Epidermal melanocyte (primary cell): ENCODE measurements at regions not wholly inside any gene's neighbourhood (a gene's known extent, or its start where the extent isn't known, plus 50 kb on each side); places are given as distances from the start of the nearest gene placed in this dataset.
"Not testable (repeated sequence)": the region's sequence is repeated elsewhere in the genome, so short reads cannot be mapped to it uniquely, and the experiment has no call there.

Source experiments
- DNase-seq: peaks from one replicate; pipeline ENCODE4 v3.0.0; 2011; ENCODE audit warnings: low spot score; ENCODE audit not compliant: insufficient read length

DNA sequence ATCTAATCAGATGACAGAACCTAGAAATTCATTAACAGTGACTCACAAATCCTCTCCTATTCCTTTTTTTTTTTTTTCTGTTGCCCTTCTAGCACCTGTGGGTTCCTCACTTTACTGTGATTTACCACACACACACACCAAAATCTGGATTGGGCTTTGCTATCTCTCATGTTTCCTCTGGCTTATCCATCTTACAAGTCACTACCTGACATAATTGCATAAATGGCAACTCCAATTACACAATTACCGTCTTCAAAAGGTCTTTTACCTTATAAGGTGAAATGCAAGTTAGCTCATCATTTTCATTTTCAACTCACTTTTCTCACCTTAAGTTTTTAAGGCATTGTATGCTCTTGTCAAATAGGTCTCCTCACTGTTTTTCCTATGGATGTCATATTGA is 426.3 kb upstream of the MEF2C start:
- no peak for DNase-seq

DNA sequence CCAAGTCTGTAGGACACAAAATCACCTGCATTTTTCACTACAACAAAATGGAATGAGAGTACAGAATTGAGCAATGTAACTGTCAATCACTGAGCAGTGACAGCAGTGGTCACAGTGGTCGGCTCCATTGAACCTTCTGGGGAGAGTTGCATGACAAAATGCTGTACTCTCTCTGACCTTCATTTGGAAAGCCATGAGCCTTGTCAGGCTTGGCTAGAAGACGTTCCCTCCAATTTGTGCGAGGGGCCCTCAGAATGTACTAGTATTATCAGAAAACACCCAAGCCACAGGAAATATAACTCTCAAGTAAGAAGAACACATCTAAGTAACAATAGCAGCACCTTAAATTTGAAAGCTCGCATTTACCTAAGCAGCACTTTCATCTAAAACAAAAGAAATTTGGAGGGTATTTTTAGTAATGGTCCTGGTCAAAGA is 425.6 kb upstream of the MEF2C start:
- DNase-seq, result no peak

- DNase-seq, result no peak
Measured at GRCh38 chr5:89307972-89308371, 425.0 kb upstream of the MEF2C start.

DNA sequence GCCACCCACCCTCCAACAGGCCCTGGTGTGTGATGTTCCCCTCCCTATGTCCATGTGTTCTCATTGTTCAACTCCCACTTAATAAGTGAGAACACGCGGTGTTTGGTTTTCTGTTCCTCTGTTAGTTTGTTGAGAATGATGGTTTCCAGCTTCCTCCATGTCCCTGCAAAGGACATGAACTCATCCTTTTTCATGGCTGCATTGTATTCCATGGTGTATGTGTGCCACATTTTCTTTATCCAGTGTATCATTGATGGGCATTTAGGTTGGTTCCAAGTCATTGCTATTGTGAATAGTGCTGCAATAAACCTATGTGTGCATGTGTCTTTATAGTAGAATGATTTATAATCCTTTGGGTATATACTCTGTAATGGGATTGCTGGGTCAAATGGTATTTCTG is 424.2 kb upstream of the MEF2C start:
- DNase-seq, result not testable (repeated sequence)

- no peak for DNase-seq
Measured at GRCh38 chr5:89303033-89303480, 420.1 kb upstream of the MEF2C start.

- DNase-seq, result no peak
Measured at GRCh38 chr5:89302102-89302891, 419.3 kb upstream of the MEF2C start.

DNA sequence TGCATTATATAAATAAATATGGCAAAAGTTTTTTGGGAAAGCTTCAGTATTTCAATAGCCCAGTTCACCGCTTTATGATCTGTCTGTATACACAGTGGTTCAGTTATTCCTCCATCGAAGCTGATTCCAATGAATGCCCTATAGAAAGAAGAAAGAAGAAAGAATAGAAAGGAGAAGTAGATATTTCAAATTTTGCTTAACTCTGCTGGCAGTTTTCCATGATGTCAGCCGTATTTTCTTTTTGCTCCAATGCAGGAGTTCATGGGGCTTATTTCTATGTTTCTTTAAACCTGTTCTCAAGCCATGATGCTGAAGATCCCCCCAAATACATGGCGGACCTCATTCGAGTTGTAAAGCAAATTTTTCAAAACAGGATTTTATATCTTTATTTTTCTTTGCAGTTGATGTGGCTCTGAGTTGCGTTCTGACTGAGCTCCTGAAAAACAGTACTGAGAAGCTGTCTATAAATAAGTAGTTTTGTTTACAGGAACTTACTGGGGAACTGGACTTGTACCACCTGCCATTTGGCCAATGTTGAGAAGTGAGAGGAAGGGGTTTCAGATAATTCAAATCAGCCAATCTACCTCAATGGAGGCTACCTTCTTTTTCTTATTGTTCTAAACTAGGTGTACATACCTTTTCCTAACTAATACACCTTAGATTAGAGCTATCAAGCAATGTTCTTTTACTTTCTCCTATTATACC is 418.5 kb upstream of the MEF2C start:
- DNase-seq, result no peak

- no peak for DNase-seq
Measured at GRCh38 chr5:89300426-89300970, 417.5 kb upstream of the MEF2C start.

- no peak for DNase-seq
Measured at GRCh38 chr5:89299998-89300397, 417.0 kb upstream of the MEF2C start.

DNA sequence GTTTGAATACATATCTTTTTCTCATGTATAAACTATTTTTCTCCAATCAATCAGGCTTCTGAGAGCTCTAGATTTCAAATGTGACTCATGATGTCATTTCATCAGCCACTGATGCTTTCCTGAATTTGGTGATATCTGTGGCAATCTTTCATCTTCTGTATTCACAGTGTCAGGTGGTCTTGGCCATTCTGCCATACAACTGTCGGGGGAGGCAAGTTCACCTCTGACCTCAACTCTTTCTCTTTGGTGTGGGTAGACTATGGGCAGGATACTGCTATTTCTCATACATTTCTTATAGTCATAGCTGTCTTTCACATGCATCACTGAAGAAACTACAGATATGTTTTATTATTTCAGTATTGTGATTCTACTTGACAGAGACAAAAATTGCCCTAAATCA is 414.1 kb upstream of the MEF2C start:
- DNase-seq, result no peak

DNA sequence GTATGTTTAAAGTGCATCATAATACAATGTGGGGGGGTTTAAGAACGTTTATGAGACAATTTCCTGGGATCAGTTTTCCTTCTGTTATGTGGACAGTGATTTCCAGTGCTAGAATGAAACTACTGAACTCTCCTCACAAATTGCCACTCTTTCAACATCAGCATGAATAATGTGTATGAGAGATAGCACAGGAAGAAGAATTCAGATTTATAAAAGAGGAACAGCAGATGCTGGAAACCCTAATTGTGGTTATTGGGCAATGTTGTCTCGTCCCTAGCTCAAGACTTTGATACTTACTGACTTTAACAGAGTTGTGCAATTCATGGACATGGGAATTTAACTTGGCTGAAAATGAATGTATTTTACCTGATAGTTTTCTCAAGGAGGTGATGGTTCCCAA is 410.8 kb upstream of the MEF2C start:
- DNase-seq, result no peak

DNA sequence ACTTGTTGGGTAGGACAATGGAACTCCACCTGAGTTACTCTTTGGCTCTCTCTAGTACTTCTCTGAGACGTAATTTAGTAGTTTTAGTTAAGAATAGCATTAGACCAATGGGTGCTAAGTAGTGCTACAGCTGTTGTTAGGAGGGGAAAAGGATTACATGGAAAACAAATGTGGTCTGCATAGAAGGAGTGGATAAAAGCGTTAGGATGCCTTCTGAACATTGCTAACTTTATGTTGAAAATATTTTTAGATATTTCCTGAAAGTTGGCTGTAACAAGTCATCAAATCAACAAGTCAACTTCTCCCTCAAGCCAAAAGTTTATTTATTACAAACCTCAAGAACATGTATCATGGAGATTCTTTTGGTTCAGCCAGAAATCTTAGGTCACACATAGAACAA is 409.5 kb upstream of the MEF2C start:
- no peak for DNase-seq

GRCh38 chr5:89289604-89290003 is 406.6 kb upstream of the MEF2C start:
- DNase-seq, result no peak

DNA sequence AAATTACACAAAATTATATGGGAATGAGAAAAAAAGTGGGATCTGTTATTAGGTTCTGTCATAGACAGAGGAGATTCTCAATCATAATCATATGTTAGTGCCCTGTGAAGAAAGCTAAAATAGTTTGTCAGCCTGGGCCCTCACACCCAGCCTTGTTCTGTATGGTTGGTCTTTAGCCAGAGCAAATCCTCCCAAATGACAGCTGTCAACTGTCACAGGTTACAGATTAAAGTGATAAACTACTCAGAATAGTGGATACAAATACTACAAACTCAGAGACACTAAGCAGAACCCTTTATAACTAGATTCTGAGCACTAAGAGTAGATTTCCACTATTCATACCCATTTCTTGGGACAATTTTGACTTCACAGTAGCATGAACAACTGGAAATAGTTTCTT is 405.0 kb upstream of the MEF2C start:
- no peak for DNase-seq

GRCh38 chr5:89286320-89286719 is 403.3 kb upstream of the MEF2C start:
- DNase-seq, result no peak

DNA sequence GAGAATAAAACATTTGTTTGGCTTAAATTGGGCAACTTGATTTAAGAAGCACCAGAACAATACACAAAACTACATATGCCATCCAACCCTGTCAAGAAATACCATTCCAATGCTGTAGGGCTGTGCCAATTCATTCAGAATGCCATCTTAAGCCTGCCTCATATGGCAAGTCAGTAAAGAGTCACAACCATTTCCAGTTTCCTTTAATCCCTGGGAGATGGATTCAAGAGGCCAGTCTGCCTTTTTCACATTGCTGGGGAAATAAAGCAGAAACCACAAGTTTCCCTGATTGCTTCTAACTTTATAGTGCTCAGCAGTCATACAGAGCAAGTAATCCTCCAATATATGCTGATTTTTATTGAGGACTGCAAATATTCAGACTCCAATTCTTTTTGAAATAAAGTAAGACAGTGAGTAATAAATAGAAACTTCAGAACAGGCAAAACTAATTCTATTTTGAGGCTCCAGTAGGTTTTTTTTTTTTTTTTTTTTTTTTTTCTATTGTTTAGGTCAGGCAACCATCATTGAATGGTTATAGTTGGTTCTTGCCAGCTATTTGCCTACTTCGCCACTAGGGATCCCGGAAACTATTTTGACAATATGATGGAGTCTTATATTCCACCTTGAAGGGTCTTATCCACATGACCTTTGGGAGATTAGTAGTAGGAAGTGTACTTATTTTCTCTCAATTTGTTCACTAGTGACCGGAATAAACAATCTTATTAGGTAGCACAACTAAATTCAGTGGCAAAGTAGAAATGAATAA is 400.9 kb upstream of the MEF2C start:
- no peak for DNase-seq

DNA sequence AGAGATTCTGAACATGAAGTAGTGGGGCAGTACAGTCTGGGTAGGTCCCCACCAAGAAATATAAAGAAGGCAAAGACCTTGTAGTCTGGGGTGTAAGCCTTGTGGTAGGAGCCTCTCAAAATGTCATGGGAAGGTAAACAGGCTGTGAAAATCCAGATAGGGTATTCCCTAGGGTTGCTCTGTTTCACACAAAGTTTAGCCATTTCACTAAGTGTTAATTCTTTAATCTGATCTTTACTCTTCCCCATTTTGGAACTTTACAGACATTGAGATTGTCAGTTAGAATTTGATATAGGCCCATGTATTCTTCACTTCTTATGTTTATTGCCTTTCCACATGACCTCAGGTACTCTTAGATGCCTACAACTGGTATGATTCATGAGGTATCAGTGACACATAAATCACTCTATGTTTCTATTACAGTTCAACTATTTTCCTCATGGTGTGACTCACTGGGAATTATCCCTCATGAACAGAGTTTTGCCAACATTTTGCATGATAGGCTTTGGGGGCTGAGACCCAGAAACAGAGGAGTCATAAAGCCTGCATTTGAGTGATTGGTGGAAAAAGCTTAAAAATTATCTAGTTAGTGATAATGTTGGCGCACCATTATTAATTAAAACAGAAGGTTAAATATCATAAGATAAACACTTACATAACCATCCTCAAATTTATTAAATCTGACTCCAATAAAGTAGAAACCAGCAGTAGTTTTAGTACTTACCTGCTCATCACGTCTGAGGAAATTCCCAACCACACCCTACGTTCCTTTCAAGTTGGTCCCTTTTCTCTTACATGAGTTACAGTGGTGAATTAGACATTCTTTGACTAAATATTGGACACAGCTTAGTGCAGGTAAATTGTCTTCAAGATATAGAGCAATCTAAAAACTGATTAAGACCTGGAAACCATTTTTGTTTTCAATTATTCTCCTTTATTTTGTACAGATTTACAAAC is 399.8 kb upstream of the MEF2C start:
- no peak for DNase-seq

DNA sequence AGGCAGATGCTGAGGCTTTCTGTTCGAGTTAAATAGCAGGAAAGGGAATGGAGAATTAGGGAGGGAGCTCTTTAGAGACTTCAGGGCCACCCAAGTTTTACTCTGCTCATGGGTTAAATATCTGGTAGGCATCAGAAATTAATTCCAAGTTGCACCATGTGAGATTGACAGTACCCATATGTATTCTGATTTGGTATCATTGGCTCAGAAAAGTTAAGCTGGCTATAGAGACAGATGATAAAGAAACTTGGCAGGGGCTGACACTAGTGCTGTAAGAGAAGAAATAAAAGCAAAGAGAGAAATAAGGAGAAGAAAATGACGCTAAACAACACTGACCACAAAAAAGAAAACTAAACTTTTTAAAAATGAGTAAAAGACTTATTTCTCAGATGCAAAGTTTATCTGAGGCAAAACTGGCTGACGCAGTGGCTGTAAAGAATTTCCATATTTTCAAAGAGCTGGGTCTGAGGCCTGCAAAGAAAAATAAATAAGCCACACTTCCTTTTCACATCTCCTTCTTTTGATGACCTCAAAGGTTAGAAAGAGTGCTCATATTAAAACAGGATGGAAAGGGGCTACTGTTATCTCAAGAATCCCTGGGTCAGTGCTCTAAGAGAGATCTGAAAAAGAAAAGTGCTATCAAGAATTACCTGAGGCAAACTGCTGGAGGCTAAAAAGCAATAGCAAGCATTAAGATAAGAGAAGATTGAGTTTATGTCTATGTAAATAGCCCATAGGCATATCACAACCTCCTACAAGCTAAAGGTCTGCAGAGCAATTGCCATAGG is 399.0 kb upstream of the MEF2C start:
- no peak for DNase-seq

- no peak for DNase-seq
Measured at GRCh38 chr5:89281211-89281610, 398.2 kb upstream of the MEF2C start.
